WERI-Rb-1 (cell line): ENCODE measurements at regions not wholly inside any gene's neighbourhood (a gene's known extent, or its start where the extent isn't known, plus 50 kb on each side); places are given as distances from the start of the nearest gene placed in this dataset.

Source experiments
- DNase-seq: peaks from one replicate; pipeline ENCODE4 v3.0.0-alpha.2; 2020
- H3K27ac ChIP-seq: fragments of 250-450 bp; sonication (Bioruptor Pico); 2 replicates; pipeline ENCODE4 v1.5.1; 2020; ENCODE audit warnings: mild to moderate bottlenecking, moderate library complexity
- H3K27me3 ChIP-seq: fragments of 250-450 bp; sonication (Bioruptor Pico); 2 replicates; pipeline ENCODE4 v1.5.1; 2021; ENCODE audit warnings: mild to moderate bottlenecking, low read depth, moderate library complexity; ENCODE audit not compliant: insufficient read depth, severe bottlenecking
- H3K36me3 ChIP-seq: fragments of 250-450 bp; sonication (Bioruptor Pico); 2 replicates; pipeline ENCODE4 v1.5.1; 2020; ENCODE audit warnings: mild to moderate bottlenecking, moderate library complexity
- H3K4me3 ChIP-seq: 2 replicates; pipeline ENCODE4 v1.5.1; 2011; ENCODE audit warnings: low read depth, mild to moderate bottlenecking, control low read depth, low read length
- H3K9me3 ChIP-seq: fragments of 250-450 bp; sonication (Bioruptor Pico); 2 replicates; pipeline ENCODE4 v1.5.1; 2021; ENCODE audit warnings: mild to moderate bottlenecking, moderate library complexity; ENCODE audit not compliant: severe bottlenecking
- TF ChIP-seq, protein P1 (sequence below): IDR thresholded peaks from 2 replicates; pipeline ENCODE4 v1.5.1; 2011; ENCODE audit warnings: low read depth, mild to moderate bottlenecking, control low read depth, inconsistent platforms, low read length

DNA sequence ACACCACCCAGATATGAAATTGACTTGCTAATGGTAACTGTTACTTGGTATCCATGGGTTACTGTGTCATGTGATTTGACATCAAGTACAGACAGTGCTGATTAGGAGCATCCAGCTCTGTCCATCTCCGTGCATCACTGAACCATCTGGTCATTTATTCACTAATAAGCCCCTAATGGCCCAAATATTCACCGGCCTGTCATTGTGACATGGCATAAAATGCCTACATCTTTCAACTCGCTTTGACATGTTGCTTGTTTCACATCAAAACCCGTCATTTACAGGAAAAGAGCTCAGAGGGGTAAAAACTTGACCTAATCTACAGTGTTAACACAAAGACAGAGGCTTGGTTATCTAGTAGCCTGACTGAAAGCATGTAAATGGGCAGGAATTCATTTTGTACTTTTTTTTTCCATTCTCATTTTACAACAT is 308.9 kb upstream of the ATP5MC3 start:
- DNase-seq, result no peak
- no peaks in the 10 kb centered on the region for H3K36me3 ChIP-seq
- no peaks in the 10 kb centered on the region for H3K9me3 ChIP-seq
- no peak overlapping the region for H3K4me3 ChIP-seq
- H3K27ac ChIP-seq, result no peak overlapping the region
- TF ChIP-seq, protein P1, sequence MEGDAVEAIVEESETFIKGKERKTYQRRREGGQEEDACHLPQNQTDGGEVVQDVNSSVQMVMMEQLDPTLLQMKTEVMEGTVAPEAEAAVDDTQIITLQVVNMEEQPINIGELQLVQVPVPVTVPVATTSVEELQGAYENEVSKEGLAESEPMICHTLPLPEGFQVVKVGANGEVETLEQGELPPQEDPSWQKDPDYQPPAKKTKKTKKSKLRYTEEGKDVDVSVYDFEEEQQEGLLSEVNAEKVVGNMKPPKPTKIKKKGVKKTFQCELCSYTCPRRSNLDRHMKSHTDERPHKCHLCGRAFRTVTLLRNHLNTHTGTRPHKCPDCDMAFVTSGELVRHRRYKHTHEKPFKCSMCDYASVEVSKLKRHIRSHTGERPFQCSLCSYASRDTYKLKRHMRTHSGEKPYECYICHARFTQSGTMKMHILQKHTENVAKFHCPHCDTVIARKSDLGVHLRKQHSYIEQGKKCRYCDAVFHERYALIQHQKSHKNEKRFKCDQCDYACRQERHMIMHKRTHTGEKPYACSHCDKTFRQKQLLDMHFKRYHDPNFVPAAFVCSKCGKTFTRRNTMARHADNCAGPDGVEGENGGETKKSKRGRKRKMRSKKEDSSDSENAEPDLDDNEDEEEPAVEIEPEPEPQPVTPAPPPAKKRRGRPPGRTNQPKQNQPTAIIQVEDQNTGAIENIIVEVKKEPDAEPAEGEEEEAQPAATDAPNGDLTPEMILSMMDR, result no peak
- peaks cover 24% of the 10 kb centered on the region for H3K27me3 ChIP-seq

GRCh38 chr2:175478096-175478768 is 296.7 kb upstream of the ATP5MC3 start:
- DNase-seq, result no peak
- H3K27me3 ChIP-seq, result peaks cover 35% of the 10 kb centered on the region
- TF ChIP-seq, protein P1, result no peak
- H3K27ac ChIP-seq, result no peak overlapping the region
- H3K4me3 ChIP-seq, result no peak overlapping the region
- no peaks in the 10 kb centered on the region for H3K9me3 ChIP-seq
- no peaks in the 10 kb centered on the region for H3K36me3 ChIP-seq

DNA sequence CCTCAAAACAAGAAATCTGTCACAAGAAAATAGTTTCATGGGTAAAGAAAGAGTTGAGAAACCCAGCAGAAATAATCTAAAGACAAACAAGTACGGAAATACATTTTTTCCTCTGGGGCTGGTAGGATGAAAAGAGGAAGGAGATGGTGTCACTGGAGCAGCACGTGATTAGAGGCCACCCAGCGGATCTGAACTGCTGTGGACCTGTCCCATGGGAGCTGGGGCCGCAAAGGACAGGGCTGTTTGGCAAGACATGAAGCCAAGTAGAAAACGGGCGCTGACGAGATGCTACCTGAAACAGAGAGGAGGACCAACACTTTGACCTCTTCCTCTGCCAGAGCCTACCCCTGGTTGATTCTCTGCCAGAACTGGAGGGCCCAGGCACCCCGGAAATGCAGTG is 295.4 kb upstream of the ATP5MC3 start:
- DNase-seq, result no peak
- TF ChIP-seq, protein P1, result no peak
- H3K27ac ChIP-seq, result no peak overlapping the region
- H3K36me3 ChIP-seq, result no peaks in the 10 kb centered on the region
- H3K27me3 ChIP-seq, result peaks cover 41% of the 10 kb centered on the region
- no peak overlapping the region for H3K4me3 ChIP-seq
- H3K9me3 ChIP-seq, result no peaks in the 10 kb centered on the region

GRCh38 chr2:175476374-175476773 is 294.9 kb upstream of the ATP5MC3 start:
- TF ChIP-seq, protein P1, result no peak
- Histone ChIP-seq H3K36me3 (no peaks in the 10 kb centered on the region), H3K27ac (no peak overlapping the region)

GRCh38 chr2:175475130-175475529 is 293.6 kb upstream of the ATP5MC3 start:
- no peaks in the 10 kb centered on the region for H3K9me3 ChIP-seq
- H3K27me3 ChIP-seq, result peaks cover 48% of the 10 kb centered on the region
- TF ChIP-seq, protein P1, result no peak
- no peak overlapping the region for H3K4me3 ChIP-seq
- no peaks in the 10 kb centered on the region for H3K36me3 ChIP-seq
- H3K27ac ChIP-seq, result no peak overlapping the region
- DNase-seq, result no peak

More at GRCh38 chr2:175476374-175476773, 294.9 kb upstream of the ATP5MC3 start:
- Histone ChIP-seq H3K4me3 (no peak overlapping the region), H3K27me3 (peaks cover 46% of the 10 kb centered on the region), H3K9me3 (no peaks in the 10 kb centered on the region)
- DNase-seq, result no peak
